OCI-LY7 (cell line): ENCODE measurements at regions not wholly inside any gene's neighbourhood (a gene's known extent, or its start where the extent isn't known, plus 50 kb on each side); places are given as distances from the start of the nearest gene placed in this dataset.

ENCODE experiments used
- BruUV-seq: library from RNA; stranded (reverse); fragments of 400-500 nt; replicated peaks from 2 replicates; lab custom pipeline; 2021; lab: Mats Ljungman, UMichigan
- CTCF ChIA-PET: fragments of 300-600 bp; sonication (Branson Sonifier 250); formaldehyde crosslinking; loops from one replicate; lab custom pipeline; 2022; ENCODE audit warnings: antibody characterized with exemption; ENCODE audit not compliant: unreplicated experiment; lab: Charles Lee
- POLR2A ChIA-PET: fragments of 300-600 bp; sonication (Branson Sonifier 250); formaldehyde crosslinking; loops from one replicate; lab custom pipeline; 2022; ENCODE audit warnings: antibody characterized with exemption; lab: Charles Lee
- DNase-seq: peaks from one replicate; pipeline ENCODE4 v3.0.0-alpha.2; 2015; ENCODE audit warnings: low spot score
- H2AFZ ChIP-seq: fragments of 200-600 bp; sonication (generic), shearing (Covaris generic); 2 replicates; pipeline ENCODE4 v1.6.1; 2014; ENCODE audit warnings: mild to moderate bottlenecking, antibody characterized with exemption, low read length, moderate library complexity
- H3K27ac ChIP-seq: fragments of 200-600 bp; sonication (generic); 2 replicates; pipeline ENCODE4 v1.5.1; 2014; ENCODE audit warnings: mixed run types, low read depth, mild to moderate bottlenecking, moderate library complexity, low read length, inconsistent platforms; ENCODE audit not compliant: poor library complexity, severe bottlenecking
- H3K36me3 ChIP-seq: fragments of 200-600 bp; sonication (generic); 2 replicates; pipeline ENCODE4 v1.6.1; 2014; ENCODE audit warnings: mild to moderate bottlenecking, antibody characterized with exemption, low read length, moderate library complexity, mixed read lengths; ENCODE audit not compliant: insufficient read depth
- H3K4me1 ChIP-seq: fragments of 200-600 bp; sonication (generic); 2 replicates; pipeline ENCODE4 v1.5.1; 2014; ENCODE audit warnings: mild to moderate bottlenecking, low read length; ENCODE audit not compliant: insufficient read depth, poor library complexity, severe bottlenecking
- H3K4me2 ChIP-seq: fragments of 200-600 bp; sonication (generic); 2 replicates; pipeline ENCODE4 v1.6.1; 2014; ENCODE audit warnings: mild to moderate bottlenecking, low read length
- H3K4me3 ChIP-seq: fragments of 200-600 bp; sonication (generic); 2 replicates; pipeline ENCODE4 v1.5.1; 2014; ENCODE audit warnings: mild to moderate bottlenecking, low read depth, low read length; ENCODE audit not compliant: poor library complexity, severe bottlenecking
- H3K79me2 ChIP-seq: fragments of 200-600 bp; sonication (generic); 2 replicates; pipeline ENCODE4 v1.6.1; 2016; ENCODE audit warnings: low read depth, mild to moderate bottlenecking, low read length, moderate library complexity, mixed read lengths; ENCODE audit not compliant: insufficient read depth
- H3K9me2 ChIP-seq: fragments of 200-600 bp; sonication (generic); 2 replicates; pipeline ENCODE4 v1.6.1; 2016; ENCODE audit warnings: mild to moderate bottlenecking, low read length, mixed read lengths; ENCODE audit not compliant: insufficient read depth
- H3K9me3 ChIP-seq: fragments of 200-600 bp; sonication (generic); 2 replicates; pipeline ENCODE4 v1.6.1; 2014; ENCODE audit warnings: mild to moderate bottlenecking, mixed run types, low read length, mixed read lengths
- H4K20me1 ChIP-seq: fragments of 200-600 bp; sonication (generic); 2 replicates; pipeline ENCODE4 v1.6.1; 2014; ENCODE audit warnings: mild to moderate bottlenecking, antibody characterized with exemption, low read length, moderate library complexity, mixed read lengths; ENCODE audit not compliant: insufficient read depth
- CTCF ChIP-seq: fragments of 200-600 bp; sonication (generic); conservative IDR thresholded peaks from 2 replicates; pipeline ENCODE4 v1.5.1; 2014; ENCODE audit warnings: mild to moderate bottlenecking, antibody characterized with exemption, low read length, moderate library complexity, mixed read lengths
- EZH2phosphoT487 ChIP-seq: fragments of 200-600 bp; sonication (generic); IDR thresholded peaks from 2 replicates; pipeline ENCODE4 v1.6.1; 2018; ENCODE audit warnings: low read depth, borderline replicate concordance, mild to moderate bottlenecking, mixed run types, antibody characterized with exemption, low read length, moderate library complexity, mixed read lengths
- intact Hi-C: fragments of 100-400 bp; cut with micrococcal nuclease; formaldehyde crosslinking; loops from one replicate; pipeline ENCODE4 v1.10.0; 2022; ENCODE audit not compliant: unreplicated experiment

GRCh38 chr4:171378323-171378722, 434.9 kb upstream of the GALNTL6 start:
- no peak overlapping the region for H2AFZ ChIP-seq
- H3K79me2 ChIP-seq = no peaks in the 10 kb centered on the region
- H3K4me1 ChIP-seq = no peaks in the 10 kb centered on the region
- intact Hi-C loops = no loop called here
- ChIA-PET CTCF (no interaction called here), POLR2A (interaction anchor here (0.6 kb wide), 1 partner anchor 305 kb away, joined by 5 read pairs; no protein-coding TSS in a partner anchor)
- no peaks in the 10 kb centered on the region for H3K9me2 ChIP-seq
- H3K9me3 ChIP-seq = no peaks in the 10 kb centered on the region
- DNase-seq = no peak
- BruUV-seq = no TSS peak
- H3K4me3 ChIP-seq = no peak overlapping the region
- no peak for TF ChIP-seq EZH2phosphoT487
- TF ChIP-seq CTCF = no peak
- no peak overlapping the region for H3K27ac ChIP-seq
- no peak overlapping the region for H3K4me2 ChIP-seq
- no peaks in the 10 kb centered on the region for H3K36me3 ChIP-seq
- no peaks in the 10 kb centered on the region for H4K20me1 ChIP-seq

- H3K79me2 ChIP-seq = no peaks in the 10 kb centered on the region
- no peak for DNase-seq
- TF ChIP-seq CTCF (no peak), EZH2phosphoT487 (no peak)
- no TSS peak for BruUV-seq
- no peak overlapping the region for H2AFZ ChIP-seq
- H3K27ac ChIP-seq = no peak overlapping the region
- no peaks in the 10 kb centered on the region for H4K20me1 ChIP-seq
- no peak overlapping the region for H3K4me3 ChIP-seq
- CTCF ChIA-PET = no interaction called here
- POLR2A ChIA-PET = interaction anchor here (0.6 to 1.1 kb wide), 2 partner anchors 16 to 274 kb away, joined by 3 read pairs; no protein-coding TSS in a partner anchor
- no peaks in the 10 kb centered on the region for H3K36me3 ChIP-seq
- H3K4me1 ChIP-seq = no peaks in the 10 kb centered on the region
- no peak overlapping the region for H3K4me2 ChIP-seq
- no peaks in the 10 kb centered on the region for H3K9me3 ChIP-seq
- intact Hi-C loops = no loop called here
- H3K9me2 ChIP-seq = no peaks in the 10 kb centered on the region
These were observed 436.5 kb upstream of the GALNTL6 start for GRCh38 chr4:171376724-171377123.

- no peaks in the 10 kb centered on the region for H3K4me1 ChIP-seq
- no peaks in the 10 kb centered on the region for H3K9me3 ChIP-seq
- no peak overlapping the region for H3K27ac ChIP-seq
- H4K20me1 ChIP-seq = no peaks in the 10 kb centered on the region
- H3K9me2 ChIP-seq = no peaks in the 10 kb centered on the region
- intact Hi-C loops = no loop called here
- H2AFZ ChIP-seq = no peak overlapping the region
- H3K4me2 ChIP-seq = no peak overlapping the region
- CTCF ChIA-PET = no interaction called here
- POLR2A ChIA-PET = no interaction called here
- H3K79me2 ChIP-seq = no peaks in the 10 kb centered on the region
- no peak for DNase-seq
- TF ChIP-seq CTCF (no peak), EZH2phosphoT487 (no peak)
- H3K4me3 ChIP-seq = no peak overlapping the region
- BruUV-seq = no TSS peak
- no peaks in the 10 kb centered on the region for H3K36me3 ChIP-seq
These were observed 459.7 kb upstream of the GALNTL6 start for GRCh38 chr4:171353535-171353934.
